D721Med (cell line): ENCODE measurements at regions not wholly inside any gene's neighbourhood (a gene's known extent, or its start where the extent isn't known, plus 50 kb on each side); places are given as distances from the start of the nearest gene placed in this dataset.

Source experiments
- DNase-seq: peaks from one replicate; pipeline ENCODE4 v3.0.0; 2011; ENCODE audit warnings: low spot score; ENCODE audit not compliant: insufficient read length
- FAIRE-seq: peaks from 2 replicates; lab custom pipeline; 2011; peaks lifted over from hg19 to GRCh38; lab: Jason Lieb, UNC
- TF ChIP-seq, protein P1 (sequence below): IDR thresholded peaks from 2 replicates; pipeline ENCODE4 v1.5.1; 2012; ENCODE audit warnings: mild to moderate bottlenecking, control low read depth; ENCODE audit not compliant: insufficient read depth; ENCODE audit errors: missing control alignments

DNA sequence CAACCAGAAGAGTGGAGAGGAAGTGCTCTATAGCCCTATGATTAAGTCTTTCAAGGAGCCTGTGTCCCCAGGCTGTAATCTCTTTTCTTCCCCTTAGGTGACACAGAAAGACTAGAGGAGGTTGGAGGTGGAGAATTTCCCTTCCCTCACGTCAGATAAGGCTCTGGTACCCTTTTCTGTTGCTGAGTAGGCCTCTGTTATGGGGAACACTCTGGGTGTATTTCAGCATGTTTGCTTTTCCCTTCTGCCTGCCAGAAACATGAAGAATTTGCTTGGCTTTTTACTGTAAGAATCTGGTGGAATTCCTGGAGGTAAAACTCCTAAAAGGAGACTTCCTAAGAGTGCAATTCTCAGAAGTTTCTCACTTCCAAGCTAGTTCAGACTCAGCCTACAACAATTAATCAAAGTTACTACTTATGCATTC, 58.3 kb downstream of the SIX1 start:
- DNase-seq (no peak), FAIRE-seq (no peak)
- TF ChIP-seq, protein P1, sequence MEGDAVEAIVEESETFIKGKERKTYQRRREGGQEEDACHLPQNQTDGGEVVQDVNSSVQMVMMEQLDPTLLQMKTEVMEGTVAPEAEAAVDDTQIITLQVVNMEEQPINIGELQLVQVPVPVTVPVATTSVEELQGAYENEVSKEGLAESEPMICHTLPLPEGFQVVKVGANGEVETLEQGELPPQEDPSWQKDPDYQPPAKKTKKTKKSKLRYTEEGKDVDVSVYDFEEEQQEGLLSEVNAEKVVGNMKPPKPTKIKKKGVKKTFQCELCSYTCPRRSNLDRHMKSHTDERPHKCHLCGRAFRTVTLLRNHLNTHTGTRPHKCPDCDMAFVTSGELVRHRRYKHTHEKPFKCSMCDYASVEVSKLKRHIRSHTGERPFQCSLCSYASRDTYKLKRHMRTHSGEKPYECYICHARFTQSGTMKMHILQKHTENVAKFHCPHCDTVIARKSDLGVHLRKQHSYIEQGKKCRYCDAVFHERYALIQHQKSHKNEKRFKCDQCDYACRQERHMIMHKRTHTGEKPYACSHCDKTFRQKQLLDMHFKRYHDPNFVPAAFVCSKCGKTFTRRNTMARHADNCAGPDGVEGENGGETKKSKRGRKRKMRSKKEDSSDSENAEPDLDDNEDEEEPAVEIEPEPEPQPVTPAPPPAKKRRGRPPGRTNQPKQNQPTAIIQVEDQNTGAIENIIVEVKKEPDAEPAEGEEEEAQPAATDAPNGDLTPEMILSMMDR: no peak
